ENCODE measurements at regions not wholly inside any gene's neighbourhood (a gene's known extent, or its start where the extent isn't known, plus 50 kb on each side); places are given as distances from the start of the nearest gene placed in this dataset.
"Not testable (repeated sequence)": the region's sequence is repeated elsewhere in the genome, so short reads cannot be mapped to it uniquely, and the experiment has no call there.

GRCh38 chr7:131637859-131638258, 81.4 kb upstream of the PODXL start:
- Histone ChIP-seq H3K27ac (replicated peaks) (no peak overlapping the region), H3K4me3 (replicated peaks; ENCODE audit: insufficient read depth, low read length) (no peak overlapping the region), H3K27me3 (ENCODE audit: insufficient read depth, poor library complexity, severe bottlenecking) (no peaks in the 10 kb centered on the region)
- no peak for DNase-seq (ENCODE audit: low read depth in 1 of 2, low spot score in 1 of 2)
- TF ChIP-seq GABPA (IDR thresholded peaks at IDR 0.05; ENCODE audit: low read depth) (no peak), SPI1 (IDR thresholded peaks at IDR 0.05; ENCODE audit: borderline replicate concordance, low read depth) (no peak), CTCF (IDR thresholded peaks at IDR 0.05; ENCODE audit: insufficient read depth, low read length) (no peak), REST (IDR thresholded peaks at IDR 0.05; ENCODE audit: insufficient replicate concordance, low read depth) (no peak)

GRCh38 chr7:131636092-131636491, 79.7 kb upstream of the PODXL start:
- no peak overlapping the region for H3K27ac ChIP-seq (replicated peaks)
- no peaks in the 10 kb centered on the region for H3K27me3 ChIP-seq (ENCODE audit: insufficient read depth, poor library complexity, severe bottlenecking)
- no peak for DNase-seq (ENCODE audit: low read depth in 1 of 2, low spot score in 1 of 2)
- TF ChIP-seq GABPA (IDR thresholded peaks at IDR 0.05; ENCODE audit: low read depth) (no peak), CTCF (IDR thresholded peaks at IDR 0.05; ENCODE audit: insufficient read depth, low read length) (no peak), REST (IDR thresholded peaks at IDR 0.05; ENCODE audit: insufficient replicate concordance, low read depth) (no peak), SPI1 (IDR thresholded peaks at IDR 0.05; ENCODE audit: borderline replicate concordance, low read depth) (no peak), POLR2AphosphoS5 (IDR thresholded peaks at IDR 0.05; ENCODE audit: low read depth) (no peak)
- no peak overlapping the region for H3K4me3 ChIP-seq (replicated peaks; ENCODE audit: insufficient read depth, low read length)

- H3K27me3 ChIP-seq (ENCODE audit: insufficient read depth, poor library complexity, severe bottlenecking); DNase-seq (ENCODE audit: low read depth in 1 of 2, low spot score in 1 of 2); H3K4me3 ChIP-seq (replicated peaks; ENCODE audit: insufficient read depth, low read length); H3K27ac ChIP-seq (replicated peaks): not testable (repeated sequence)
These were observed 77.8 kb upstream of the PODXL start for GRCh38 chr7:131634197-131634596.

- no peak for TF ChIP-seq POLR2AphosphoS5 (IDR thresholded peaks at IDR 0.05; ENCODE audit: low read depth)
- TF ChIP-seq GABPA (IDR thresholded peaks at IDR 0.05; ENCODE audit: low read depth), result no peak
- TF ChIP-seq CTCF (IDR thresholded peaks at IDR 0.05; ENCODE audit: insufficient read depth, low read length), result no peak
- no peak for TF ChIP-seq SPI1 (IDR thresholded peaks at IDR 0.05; ENCODE audit: borderline replicate concordance, low read depth)
- TF ChIP-seq REST (IDR thresholded peaks at IDR 0.05; ENCODE audit: insufficient replicate concordance, low read depth), result no peak
- H3K4me3 ChIP-seq (replicated peaks; ENCODE audit: insufficient read depth, low read length), result no peak overlapping the region
- no peaks in the 10 kb centered on the region for H3K27me3 ChIP-seq (ENCODE audit: insufficient read depth, poor library complexity, severe bottlenecking)
- H3K27ac ChIP-seq (replicated peaks), result no peak overlapping the region
- no peak for DNase-seq (ENCODE audit: low read depth in 1 of 2, low spot score in 1 of 2)
These were observed 77.0 kb upstream of the PODXL start for GRCh38 chr7:131633342-131633843.
